OCI-LY1 (cell line): ENCODE measurements at regions not wholly inside any gene's neighbourhood (a gene's known extent, or its start where the extent isn't known, plus 50 kb on each side); places are given as distances from the start of the nearest gene placed in this dataset.

Experiments
- H2AFZ ChIP-seq: fragments of 200-600 bp; sonication (generic), shearing (Covaris generic); 2 replicates; pipeline ENCODE4 v1.6.0; 2014; ENCODE audit warnings: antibody characterized with exemption, mild to moderate bottlenecking, low read length
- H3F3A ChIP-seq: fragments of 200-600 bp; sonication (generic), shearing (Covaris generic); 2 replicates; pipeline ENCODE4 v1.6.0; 2014; ENCODE audit warnings: mild to moderate bottlenecking, antibody characterized with exemption, low read length, moderate library complexity; ENCODE audit not compliant: insufficient read depth
- H3K27ac ChIP-seq: fragments of 200-600 bp; sonication (generic); 2 replicates; pipeline ENCODE4 v1.5.1; 2014; ENCODE audit warnings: low read length, mixed run types, mild to moderate bottlenecking, low read depth; ENCODE audit not compliant: poor library complexity, severe bottlenecking
- H3K27me3 ChIP-seq: fragments of 200-600 bp; sonication (generic); 2 replicates; pipeline ENCODE4 v1.6.0; 2014; ENCODE audit warnings: antibody characterized with exemption, mild to moderate bottlenecking, low read length, moderate library complexity; ENCODE audit not compliant: insufficient read depth
- H3K36me3 ChIP-seq: fragments of 200-600 bp; sonication (generic); 2 replicates; pipeline ENCODE4 v1.6.1; 2014; ENCODE audit warnings: mild to moderate bottlenecking, antibody characterized with exemption, low read length, moderate library complexity, mixed read lengths; ENCODE audit not compliant: insufficient read depth
- H3K4me1 ChIP-seq: fragments of 200-600 bp; sonication (generic); 2 replicates; pipeline ENCODE4 v1.5.1; 2014; ENCODE audit warnings: mild to moderate bottlenecking, low read length, moderate library complexity; ENCODE audit not compliant: insufficient read depth, severe bottlenecking
- H3K4me2 ChIP-seq: fragments of 200-600 bp; sonication (generic), shearing (Covaris generic); 2 replicates; pipeline ENCODE4 v1.6.1; 2014; ENCODE audit warnings: low read length
- H3K4me3 ChIP-seq: fragments of 200-600 bp; sonication (generic); 2 replicates; pipeline ENCODE4 v1.5.1; 2014; ENCODE audit warnings: low read length, low read depth, mild to moderate bottlenecking, mixed read lengths; ENCODE audit not compliant: poor library complexity, severe bottlenecking
- H3K79me2 ChIP-seq: fragments of 200-600 bp; shearing (Covaris generic); 2 replicates; pipeline ENCODE4 v1.6.1; 2016; ENCODE audit warnings: mixed run types, low read length, mixed read lengths; ENCODE audit not compliant: insufficient read depth
- H3K9ac ChIP-seq: fragments of 200-600 bp; sonication (generic), shearing (Covaris generic); 2 replicates; pipeline ENCODE4 v1.6.1; 2014; ENCODE audit warnings: mild to moderate bottlenecking, low read length, mixed read lengths
- H3K9me2 ChIP-seq: fragments of 200-600 bp; sonication (generic), shearing (Covaris generic); 2 replicates; pipeline ENCODE4 v1.6.1; 2014; ENCODE audit warnings: low read depth, mild to moderate bottlenecking, low read length, mixed read lengths
- H3K9me3 ChIP-seq: fragments of 200-600 bp; shearing (Covaris generic); 2 replicates; pipeline ENCODE4 v1.6.1; 2014; ENCODE audit warnings: low read length, mixed read lengths
- H4K20me1 ChIP-seq: fragments of 200-600 bp; sonication (generic), shearing (Covaris generic); 2 replicates; pipeline ENCODE4 v1.6.0; 2016; ENCODE audit warnings: mild to moderate bottlenecking, low read length; ENCODE audit not compliant: insufficient read depth
- EZH2 ChIP-seq: fragments of 200-600 bp; sonication (generic), shearing (Covaris generic); IDR thresholded peaks from 2 replicates; pipeline ENCODE4 v1.8.0; 2017; ENCODE audit warnings: borderline replicate concordance, mixed run types, mild to moderate bottlenecking, antibody characterized with exemption, low read length, moderate library complexity, mixed read lengths
- TF ChIP-seq, protein P1 (sequence below): fragments of 200-600 bp; sonication (generic), shearing (Covaris generic); IDR thresholded peaks from 2 replicates; pipeline ENCODE4 v1.5.1; 2017; ENCODE audit warnings: mild to moderate bottlenecking, antibody characterized with exemption, low read length, moderate library complexity, mixed read lengths

- Histone ChIP-seq H3K27ac (no peak overlapping the region), H3F3A (no peaks in the 10 kb centered on the region), H3K4me3 (no peak overlapping the region), H3K4me1 (no peaks in the 10 kb centered on the region), H3K79me2 (no peaks in the 10 kb centered on the region), H3K36me3 (no peaks in the 10 kb centered on the region), H2AFZ (no peak overlapping the region), H3K27me3 (no peaks in the 10 kb centered on the region), H4K20me1 (no peaks in the 10 kb centered on the region), H3K9me2 (no peaks in the 10 kb centered on the region), H3K4me2 (no peak overlapping the region), H3K9ac (no peak overlapping the region), H3K9me3 (no peaks in the 10 kb centered on the region)
- TF ChIP-seq, protein P1, sequence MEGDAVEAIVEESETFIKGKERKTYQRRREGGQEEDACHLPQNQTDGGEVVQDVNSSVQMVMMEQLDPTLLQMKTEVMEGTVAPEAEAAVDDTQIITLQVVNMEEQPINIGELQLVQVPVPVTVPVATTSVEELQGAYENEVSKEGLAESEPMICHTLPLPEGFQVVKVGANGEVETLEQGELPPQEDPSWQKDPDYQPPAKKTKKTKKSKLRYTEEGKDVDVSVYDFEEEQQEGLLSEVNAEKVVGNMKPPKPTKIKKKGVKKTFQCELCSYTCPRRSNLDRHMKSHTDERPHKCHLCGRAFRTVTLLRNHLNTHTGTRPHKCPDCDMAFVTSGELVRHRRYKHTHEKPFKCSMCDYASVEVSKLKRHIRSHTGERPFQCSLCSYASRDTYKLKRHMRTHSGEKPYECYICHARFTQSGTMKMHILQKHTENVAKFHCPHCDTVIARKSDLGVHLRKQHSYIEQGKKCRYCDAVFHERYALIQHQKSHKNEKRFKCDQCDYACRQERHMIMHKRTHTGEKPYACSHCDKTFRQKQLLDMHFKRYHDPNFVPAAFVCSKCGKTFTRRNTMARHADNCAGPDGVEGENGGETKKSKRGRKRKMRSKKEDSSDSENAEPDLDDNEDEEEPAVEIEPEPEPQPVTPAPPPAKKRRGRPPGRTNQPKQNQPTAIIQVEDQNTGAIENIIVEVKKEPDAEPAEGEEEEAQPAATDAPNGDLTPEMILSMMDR, result no peak
- TF ChIP-seq EZH2, result no peak
Measured at GRCh38 chr4:116082808-116083366, 969.5 kb upstream of the NDST4 start.

- Histone ChIP-seq H3K27me3 (no peaks in the 10 kb centered on the region), H3K4me3 (no peak overlapping the region), H3K36me3 (no peaks in the 10 kb centered on the region), H3K4me1 (no peaks in the 10 kb centered on the region), H2AFZ (no peak overlapping the region), H3K79me2 (no peaks in the 10 kb centered on the region), H3K9me2 (no peaks in the 10 kb centered on the region), H4K20me1 (no peaks in the 10 kb centered on the region), H3K9me3 (no peaks in the 10 kb centered on the region), H3K9ac (no peak overlapping the region), H3K4me2 (no peak overlapping the region), H3F3A (no peaks in the 10 kb centered on the region), H3K27ac (no peak overlapping the region)
- no peak for TF ChIP-seq EZH2
- TF ChIP-seq, protein P1, result no peak
Measured at GRCh38 chr4:116073051-116073450, 959.6 kb upstream of the NDST4 start.

DNA sequence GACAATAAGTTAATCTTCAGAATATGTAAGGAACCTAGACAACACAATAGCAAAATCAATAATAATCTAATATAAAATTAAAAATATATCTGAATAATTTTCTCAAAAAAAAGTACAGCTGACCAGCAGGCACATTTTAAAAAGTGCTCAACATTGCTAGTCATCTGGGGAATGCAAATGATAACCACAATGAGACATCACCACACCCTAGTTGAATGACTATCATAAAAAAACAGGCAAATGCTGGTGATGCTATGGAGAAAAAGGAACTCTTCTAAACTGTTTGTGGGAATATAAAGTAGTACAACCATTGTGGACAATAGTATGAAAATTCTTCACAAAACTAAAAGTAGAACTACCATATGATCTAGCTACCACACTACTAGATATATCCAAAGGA, 956.9 kb upstream of the NDST4 start:
- Histone ChIP-seq H3K4me2 (no peak overlapping the region), H3K79me2 (no peaks in the 10 kb centered on the region), H3K4me1 (no peaks in the 10 kb centered on the region), H3K27me3 (no peaks in the 10 kb centered on the region), H3F3A (no peaks in the 10 kb centered on the region), H3K36me3 (no peaks in the 10 kb centered on the region), H3K27ac (no peak overlapping the region), H3K4me3 (no peak overlapping the region), H3K9ac (no peak overlapping the region), H4K20me1 (no peaks in the 10 kb centered on the region), H2AFZ (no peak overlapping the region), H3K9me2 (no peaks in the 10 kb centered on the region), H3K9me3 (no peaks in the 10 kb centered on the region)
- TF ChIP-seq, protein P1, result no peak
- no peak for TF ChIP-seq EZH2
